Stomach (tissue), 8 donors: ENCODE measurements at regions not wholly inside any gene's neighbourhood (a gene's known extent, or its start where the extent isn't known, plus 50 kb on each side); places are given as distances from the start of the nearest gene placed in this dataset.

Source experiments
- DNase-seq, 2 donors: peaks; one replicate each; pipeline versions ENCODE4 v3.0.0 to v3.0.0-alpha.2; 2013 to 2019
- H3K27ac ChIP-seq, 5 donors: fragments of 200-600 bp in 4 of 5; sonication (generic) in 4 of 5; one replicate each; pipeline ENCODE4 v1.5.1; 2013 to 2019; ENCODE audit warnings: mild to moderate bottlenecking in 1 of 5, moderate library complexity in 1 of 5
- H3K27me3 ChIP-seq, 3 donors: fragments of 200-600 bp; sonication (generic); one replicate each; pipeline ENCODE4 v1.5.1; 2017 to 2019; ENCODE audit warnings: mixed run types in 1 of 3
- H3K36me3 ChIP-seq, 4 donors: fragments of 200-600 bp; sonication (generic); 1 replicate in 3 of 4; 2 replicates in 1 of 4; pipeline ENCODE4 v1.5.1; 2016 to 2019
- H3K4me1 ChIP-seq, 4 donors: fragments of 200-600 bp; sonication (generic); one replicate each; pipeline ENCODE4 v1.5.1; 2016 to 2019
- H3K4me3 ChIP-seq, 4 donors: fragments of 200-600 bp; sonication (generic) in 3 of 4; one replicate each; pipeline ENCODE4 v1.5.1; 2016 to 2019; ENCODE audit warnings: mild to moderate bottlenecking in 1 of 4
- H3K9me3 ChIP-seq, 4 donors: fragments of 200-600 bp; sonication (generic); one replicate each; pipeline ENCODE4 v1.5.1; 2016 to 2019
- CTCF ChIP-seq, 7 experiments: fragments of 450-650 bp in 4 of 7; fragments of 200-600 bp in 3 of 7; sonication (generic) in 3 of 7; IDR thresholded peaks; one replicate each; pipeline ENCODE4 v1.5.1; 2016 to 2019; ENCODE audit warnings: antibody characterized with exemption in 7 of 7, control low read depth in 2 of 7, mild to moderate bottlenecking in 1 of 7
- EP300 ChIP-seq: sonication (generic); formaldehyde crosslinking; IDR thresholded peaks from one replicate; pipeline ENCODE4 v1.6.1; 2017; ENCODE audit warnings: antibody characterized with exemption
- POLR2A ChIP-seq, 4 donors: fragments of 450-650 bp; IDR thresholded peaks; one replicate each; pipeline ENCODE4 v1.6.1; 2016; ENCODE audit warnings: antibody characterized with exemption in 4 of 4, control low read depth in 2 of 4, mild to moderate bottlenecking in 1 of 4, moderate library complexity in 1 of 4
- POLR2AphosphoS5 ChIP-seq, 3 donors: sonication (generic); formaldehyde crosslinking; IDR thresholded peaks; one replicate each; pipeline ENCODE4 v1.6.1; 2016; ENCODE audit warnings: antibody characterized with exemption in 3 of 3
- WGBS, 5 donors: extraction: QIAGEN DNeasy Blood & Tissue Kit in 3 of 5; methylation state at CpG; one replicate each; pipeline versions ENCODE4 v1.1.5 to v1.1.7; 2013 to 2018; 5-methylcytosine and 5-hydroxymethylcytosine counted together
- intact Hi-C: fragments of 100-400 bp; cut with DNase I; formaldehyde crosslinking; loops from one replicate; pipeline ENCODE4 v1.15.1; 2023; ENCODE audit warnings: low total_unique reads
- donor health status: healthy with polysubstance abuse.
- donor health status: Bipolar disorder and iron deficiency.
- donor health status: healthy.

DNA sequence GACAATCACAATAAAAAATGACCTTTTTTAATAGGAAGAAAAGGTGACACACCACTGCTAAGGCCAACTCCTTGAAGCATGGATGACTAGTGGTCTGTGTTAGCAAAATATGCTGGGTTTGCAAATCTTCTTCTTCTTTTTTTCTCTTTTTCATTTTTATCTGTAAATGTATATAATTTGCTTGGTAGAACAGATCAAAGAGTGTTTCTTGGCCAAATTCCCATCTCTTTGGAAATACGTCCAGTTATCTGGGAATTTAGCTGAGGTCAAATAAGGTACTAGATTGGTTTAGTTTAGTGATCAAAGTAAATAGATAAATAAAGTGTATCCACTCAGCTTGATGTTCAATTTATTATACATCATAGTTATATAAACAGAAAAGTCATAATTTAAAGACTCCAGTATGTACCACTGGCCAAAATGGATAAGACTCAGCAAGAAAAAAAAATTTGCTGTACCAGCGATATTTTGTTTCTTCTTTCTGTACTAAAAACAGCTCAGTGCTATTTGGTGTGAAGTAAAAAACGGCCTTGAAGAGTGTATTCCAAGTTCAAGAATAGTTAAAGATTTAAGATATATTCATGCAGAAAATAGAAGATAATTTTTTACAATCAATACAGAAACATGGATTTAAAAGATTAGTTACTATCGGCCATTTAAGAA is 738.6 kb upstream of the PIK3C3 start:
- Histone ChIP-seq H3K27ac (no peak overlapping the region), H3K36me3 (no peaks in the 10 kb centered on the region), H3K9me3 (no peaks in the 10 kb centered on the region), H3K4me3 (no peak overlapping the region), H3K27me3 (no peaks in the 10 kb centered on the region), H3K4me1 (no peaks in the 10 kb centered on the region)
- 61 to 72% (median 69%) methylated on average over 4 of the region's 4 CpGs for WGBS, 5 donors
- TF ChIP-seq POLR2AphosphoS5 (IDR thresholded peaks at IDR 0.05), result no peak
- TF ChIP-seq EP300, result no peak
- TF ChIP-seq POLR2A (IDR thresholded peaks at IDR 0.05), result no peak
- DNase-seq, result no peak
- intact Hi-C loops, result no loop called here

DNA sequence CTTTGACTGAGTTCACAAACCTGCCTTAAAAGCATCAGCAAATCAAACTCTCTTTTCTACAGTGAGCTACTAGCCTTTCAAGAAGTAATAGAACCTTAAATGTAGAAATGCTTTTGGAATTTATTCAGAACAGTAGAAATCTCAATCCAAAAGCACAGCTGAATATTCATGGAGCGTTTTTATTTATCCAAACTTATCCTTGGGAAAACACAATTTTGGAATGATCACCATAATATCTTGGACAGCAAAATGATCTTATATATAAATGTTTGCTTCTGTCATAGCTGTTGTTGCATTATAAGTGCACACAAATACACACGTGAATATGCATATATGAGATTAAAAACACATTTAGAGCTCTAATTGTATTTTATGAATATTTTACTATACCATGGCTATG is 747.3 kb upstream of the PIK3C3 start:
- Histone ChIP-seq H3K4me3 (no peak overlapping the region), H3K27ac (no peak overlapping the region), H3K4me1 (no peaks in the 10 kb centered on the region), H3K27me3 (no peaks in the 10 kb centered on the region), H3K36me3 (no peaks in the 10 kb centered on the region), H3K9me3 (no peaks in the 10 kb centered on the region)
- TF ChIP-seq POLR2A (IDR thresholded peaks at IDR 0.05) (no peak), CTCF (IDR thresholded peaks at IDR 0.05) (no peak), EP300 (no peak), POLR2AphosphoS5 (IDR thresholded peaks at IDR 0.05) (no peak)
- 58 to 78% (median 74%) methylated on average over 2 of the region's 2 CpGs for WGBS, 5 donors
- intact Hi-C loops, result no loop called here
- no peak for DNase-seq

DNA sequence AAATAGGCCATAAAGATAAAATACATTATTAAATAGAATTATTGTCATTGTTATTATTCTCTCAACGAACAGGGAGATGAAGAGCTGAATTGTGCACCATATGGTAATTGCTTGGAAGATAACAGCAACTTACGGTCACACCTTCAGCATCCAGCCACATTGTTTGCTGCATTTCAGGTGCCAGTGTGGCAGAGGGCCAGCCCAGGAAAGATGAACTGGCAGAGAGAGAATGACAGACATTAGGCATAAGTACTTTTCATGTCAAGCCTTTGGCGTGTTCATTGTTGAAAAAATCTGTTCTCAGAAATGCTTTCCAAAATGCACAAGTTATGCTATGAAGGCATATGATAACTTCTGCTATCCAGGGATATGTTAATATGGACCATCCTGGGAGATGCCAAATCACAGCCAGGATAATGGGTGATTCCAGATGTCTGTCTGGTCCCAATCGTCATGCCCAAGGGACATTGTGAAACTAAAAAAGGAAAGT is 748.6 kb upstream of the PIK3C3 start:
- no peaks in the 10 kb centered on the region for H3K36me3 ChIP-seq
- intact Hi-C loops, result no loop called here
- no peaks in the 10 kb centered on the region for H3K9me3 ChIP-seq
- TF ChIP-seq POLR2A (IDR thresholded peaks at IDR 0.05) (no peak), CTCF (IDR thresholded peaks at IDR 0.05) (no peak), EP300 (no peak), POLR2AphosphoS5 (IDR thresholded peaks at IDR 0.05) (no peak)
- H3K4me3 ChIP-seq, result no peak overlapping the region
- H3K4me1 ChIP-seq, result no peaks in the 10 kb centered on the region
- DNase-seq, result no peak
- 76 to 88% (median 82%) methylated on average over 4 of the region's 4 CpGs for WGBS, 5 donors
- no peaks in the 10 kb centered on the region for H3K27me3 ChIP-seq
- no peak overlapping the region for H3K27ac ChIP-seq

- TF ChIP-seq EP300 (no peak), CTCF (IDR thresholded peaks at IDR 0.05) (no peak), POLR2A (IDR thresholded peaks at IDR 0.05) (no peak), POLR2AphosphoS5 (IDR thresholded peaks at IDR 0.05) (no peak)
- no peak for DNase-seq
- intact Hi-C loops, result no loop called here
- Histone ChIP-seq H3K4me3 (no peak overlapping the region), H3K27me3 (no peaks in the 10 kb centered on the region), H3K4me1 (no peaks in the 10 kb centered on the region), H3K27ac (no peak overlapping the region), H3K9me3 (peaks cover 0 to 8% (median 2%) of the 10 kb centered on the region in 4 donors), H3K36me3 (no peaks in the 10 kb centered on the region)
Measured at GRCh38 chr18:41199212-41199611, 755.8 kb upstream of the PIK3C3 start.

DNA sequence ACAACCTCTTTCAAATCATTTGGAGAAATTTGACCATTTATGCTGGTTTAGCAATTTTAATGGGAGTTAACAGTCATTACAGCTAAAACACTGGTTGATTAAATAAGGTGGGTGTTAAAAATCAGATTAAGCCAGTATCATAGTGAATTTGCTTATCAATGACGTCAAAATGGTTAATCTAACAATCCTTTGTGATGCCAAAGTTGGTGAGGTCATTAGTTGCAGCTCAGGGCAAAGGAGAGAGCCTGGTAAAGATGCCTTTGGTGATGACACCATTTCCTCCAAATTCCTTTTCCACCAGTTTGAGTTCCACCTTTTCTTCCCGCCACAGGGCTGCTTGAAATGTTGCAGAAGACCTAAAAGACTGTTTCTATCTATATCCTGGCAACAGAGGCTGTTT is 757.1 kb upstream of the PIK3C3 start:
- Histone ChIP-seq H3K4me1 (no peaks in the 10 kb centered on the region), H3K27me3 (no peaks in the 10 kb centered on the region), H3K4me3 (no peak overlapping the region), H3K36me3 (no peaks in the 10 kb centered on the region), H3K27ac (no peak overlapping the region), H3K9me3 (peaks cover 0 to 10% (median 3%) of the 10 kb centered on the region in 4 donors)
- TF ChIP-seq EP300, result no peak
- no peak for TF ChIP-seq CTCF (IDR thresholded peaks at IDR 0.05)
- TF ChIP-seq POLR2AphosphoS5 (IDR thresholded peaks at IDR 0.05), result no peak
- no peak for TF ChIP-seq POLR2A (IDR thresholded peaks at IDR 0.05)
- WGBS, 5 donors, result 58 to 74% (median 70%) methylated on average over 2 of the region's 2 CpGs
- no peak for DNase-seq
- intact Hi-C loops, result no loop called here
